GM13977 (cell line): ENCODE measurements at regions not wholly inside any gene's neighbourhood (a gene's known extent, or its start where the extent isn't known, plus 50 kb on each side); places are given as distances from the start of the nearest gene placed in this dataset.
"Not testable (repeated sequence)": the region's sequence is repeated elsewhere in the genome, so short reads cannot be mapped to it uniquely, and the experiment has no call there.

Source experiments
- DNase-seq: peaks from one replicate; pipeline ENCODE4 v3.0.0; 2012; ENCODE audit warnings: low spot score
- in situ Hi-C: fragments of 300-500 bp; cut with MboI; formaldehyde crosslinking; loops from one replicate; pipeline ENCODE4 v1.12.0; 2022; ENCODE audit warnings: low sequenced_read_pairs, low pct_unique_long_range_greater_than_20kb, mixed read lengths, inconsistent platforms; ENCODE audit not compliant: unreplicated experiment
- TF ChIP-seq, protein P1 (sequence below): IDR thresholded peaks from 2 replicates; pipeline ENCODE4 v1.5.1; 2012; ENCODE audit warnings: mild to moderate bottlenecking, control low read depth; ENCODE audit not compliant: insufficient read depth; ENCODE audit errors: extremely low read depth, missing control alignments

DNA sequence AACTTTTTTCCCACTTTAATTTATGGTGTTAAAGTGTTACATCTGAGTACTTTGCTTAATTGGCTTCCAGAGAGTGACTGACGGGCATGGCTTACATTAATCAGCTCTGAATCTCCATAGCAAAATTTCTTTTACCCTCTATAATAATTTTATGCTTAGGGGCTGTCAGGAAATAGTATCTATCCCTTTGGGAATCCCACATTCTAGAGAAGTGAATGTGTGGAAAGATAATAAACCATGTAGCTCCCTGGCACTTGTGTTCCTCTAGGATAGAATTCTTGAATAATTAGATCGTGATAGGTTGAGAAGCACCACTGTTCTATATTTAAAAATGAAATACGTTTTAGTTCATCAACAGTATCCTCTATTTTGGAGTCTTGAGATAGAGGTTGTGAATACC, 89.6 kb downstream of the DNAJB9 start:
- no peak for DNase-seq
- TF ChIP-seq, protein P1, sequence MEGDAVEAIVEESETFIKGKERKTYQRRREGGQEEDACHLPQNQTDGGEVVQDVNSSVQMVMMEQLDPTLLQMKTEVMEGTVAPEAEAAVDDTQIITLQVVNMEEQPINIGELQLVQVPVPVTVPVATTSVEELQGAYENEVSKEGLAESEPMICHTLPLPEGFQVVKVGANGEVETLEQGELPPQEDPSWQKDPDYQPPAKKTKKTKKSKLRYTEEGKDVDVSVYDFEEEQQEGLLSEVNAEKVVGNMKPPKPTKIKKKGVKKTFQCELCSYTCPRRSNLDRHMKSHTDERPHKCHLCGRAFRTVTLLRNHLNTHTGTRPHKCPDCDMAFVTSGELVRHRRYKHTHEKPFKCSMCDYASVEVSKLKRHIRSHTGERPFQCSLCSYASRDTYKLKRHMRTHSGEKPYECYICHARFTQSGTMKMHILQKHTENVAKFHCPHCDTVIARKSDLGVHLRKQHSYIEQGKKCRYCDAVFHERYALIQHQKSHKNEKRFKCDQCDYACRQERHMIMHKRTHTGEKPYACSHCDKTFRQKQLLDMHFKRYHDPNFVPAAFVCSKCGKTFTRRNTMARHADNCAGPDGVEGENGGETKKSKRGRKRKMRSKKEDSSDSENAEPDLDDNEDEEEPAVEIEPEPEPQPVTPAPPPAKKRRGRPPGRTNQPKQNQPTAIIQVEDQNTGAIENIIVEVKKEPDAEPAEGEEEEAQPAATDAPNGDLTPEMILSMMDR: no peak
- in situ Hi-C loops: no loop called here

DNA sequence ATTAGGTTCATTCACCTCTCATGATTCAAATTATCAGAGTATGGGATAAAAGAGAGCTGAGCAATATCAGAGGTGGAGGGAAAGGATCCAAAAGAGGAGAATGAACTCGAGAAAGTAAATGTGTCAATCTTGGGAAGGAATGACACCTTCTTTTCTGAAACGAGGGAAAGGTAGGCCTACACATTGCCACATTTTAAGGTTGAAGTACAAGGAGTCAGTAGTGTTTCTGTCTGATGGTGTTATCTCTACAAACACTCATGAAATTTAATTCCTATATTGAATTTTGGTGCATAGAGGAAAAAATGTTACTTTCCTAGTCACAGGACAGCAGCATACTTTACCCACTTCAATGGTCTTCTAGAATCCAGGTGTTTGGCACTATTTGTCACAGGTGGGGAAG, 90.2 kb downstream of the DNAJB9 start:
- in situ Hi-C loops: no loop called here
- DNase-seq: no peak
- TF ChIP-seq, protein P1: no peak

DNA sequence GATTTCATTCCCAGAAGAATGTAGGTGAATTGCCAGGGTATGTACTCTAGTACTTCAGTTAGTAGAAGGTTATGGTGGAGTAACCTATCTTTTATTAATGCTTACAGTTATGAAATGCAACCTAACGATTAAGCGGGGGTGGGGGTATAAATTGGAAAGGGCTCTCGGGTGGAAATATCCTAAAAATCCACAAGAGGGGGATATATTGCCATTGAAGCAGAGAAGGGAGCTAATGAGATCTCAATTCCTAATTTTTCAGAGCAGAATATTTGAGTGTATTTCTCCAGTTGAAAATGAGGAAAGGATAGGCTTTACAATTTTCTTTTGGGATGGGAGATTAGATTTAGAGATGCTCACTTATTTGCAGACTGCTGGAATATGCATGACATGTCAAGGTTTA, 90.8 kb downstream of the DNAJB9 start:
- TF ChIP-seq, protein P1: peak; percentile 12
- in situ Hi-C loops: no loop called here
- DNase-seq: no peak

DNA sequence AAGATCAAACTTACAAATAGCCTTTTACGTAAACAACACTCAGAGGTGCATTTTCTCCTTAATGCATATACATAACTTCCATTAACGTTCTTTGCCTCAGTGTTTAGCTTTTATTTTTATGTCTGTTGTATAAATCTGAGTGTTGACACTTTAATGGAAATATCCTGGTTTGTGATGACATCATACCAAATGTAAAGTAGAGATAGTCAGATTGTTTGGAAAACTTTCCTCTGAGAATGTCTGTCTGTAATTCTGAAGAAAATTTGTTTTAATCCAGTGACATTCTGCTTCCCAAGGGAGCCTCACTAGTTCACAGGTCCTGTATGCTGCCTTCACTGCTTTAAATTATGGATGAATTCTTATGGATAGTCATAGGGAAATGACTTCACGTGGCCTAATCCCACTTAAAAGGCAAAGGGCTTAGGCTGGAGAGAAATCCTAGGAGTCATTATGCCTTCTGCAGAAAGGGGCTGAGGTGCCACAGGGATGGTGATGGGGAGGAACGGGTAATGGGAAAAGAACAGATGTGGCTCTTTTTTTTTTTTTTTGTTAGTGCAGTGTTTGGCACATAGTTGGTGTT, 93.2 kb downstream of the DNAJB9 start:
- in situ Hi-C loops: no loop called here
- DNase-seq: no peak
- TF ChIP-seq, protein P1: no peak

- in situ Hi-C loops: no loop called here
- TF ChIP-seq, protein P1: no peak
- DNase-seq: no peak
Observed at GRCh38 chr7:108663701-108664100, 94.0 kb downstream of the DNAJB9 start.

- DNase-seq: no peak
- TF ChIP-seq, protein P1: no peak
- in situ Hi-C loops: no loop called here
Observed at GRCh38 chr7:108667216-108667615, 97.5 kb downstream of the DNAJB9 start.

GRCh38 chr7:108669958-108670357, 100.3 kb downstream of the DNAJB9 start:
- in situ Hi-C loops: no loop called here
- no peak for DNase-seq
- TF ChIP-seq, protein P1: no peak

DNA sequence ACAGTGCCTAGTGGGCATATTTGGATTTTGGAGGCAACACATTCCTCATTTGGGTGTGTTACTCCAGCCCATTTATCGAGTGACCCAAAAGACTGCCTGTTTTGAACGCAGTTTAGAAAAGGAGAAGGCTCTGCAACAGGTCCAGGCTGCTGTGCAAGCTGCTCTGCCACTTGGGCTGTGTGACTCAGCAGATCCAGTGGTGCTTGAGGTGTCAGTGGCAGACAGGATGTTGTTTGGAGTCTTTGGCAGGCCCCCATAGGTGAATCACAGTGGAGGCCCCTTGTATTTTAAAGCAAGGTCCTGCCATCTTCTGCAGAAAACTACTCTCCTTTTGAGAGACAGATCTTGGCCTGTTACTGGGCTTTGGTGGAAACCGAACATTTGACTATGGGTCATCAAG, 104.0 kb downstream of the DNAJB9 start:
- in situ Hi-C loops, DNase-seq: not testable (repeated sequence)
